ENCODE measurements at regions not wholly inside any gene's neighbourhood (a gene's known extent, or its start where the extent isn't known, plus 50 kb on each side); places are given as distances from the start of the nearest gene placed in this dataset.

- Mint-ChIP-seq H3K9me3 (peaks cover 34% of the 10 kb centered on the region), H3K4me3 (no peak overlapping the region), H3K27me3 (no peaks in the 10 kb centered on the region), H3K4me1 (ENCODE audit: low read depth) (no peaks in the 10 kb centered on the region), H3K36me3 (ENCODE audit: low read depth) (no peaks in the 10 kb centered on the region), H3K27ac (no peak overlapping the region)
- intact Hi-C loops (cut with micrococcal nuclease) = no loop called here
Measured at GRCh38 chr1:221948459-221948858, 206.6 kb upstream of the DUSP10 start.

DNA sequence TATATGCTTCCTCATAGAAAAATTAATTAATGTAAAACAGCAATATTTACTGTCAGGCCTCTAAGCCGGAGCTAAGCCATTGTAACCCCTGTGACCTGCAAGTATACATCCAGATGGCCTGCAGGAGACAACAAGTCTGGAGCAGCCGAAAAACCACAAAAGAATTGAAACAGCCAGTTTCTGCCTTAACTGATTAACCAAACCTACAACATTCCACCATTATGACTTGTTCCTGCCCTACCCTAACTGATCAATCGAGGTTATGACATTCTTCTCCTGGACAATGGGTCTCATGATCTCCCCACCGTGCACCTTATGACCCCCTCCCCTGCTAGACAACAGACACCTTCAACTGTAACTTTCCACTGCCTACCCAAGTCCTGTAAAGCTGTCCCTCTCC is 205.8 kb upstream of the DUSP10 start:
- no peaks in the 10 kb centered on the region for H3K4me1 Mint-ChIP-seq (ENCODE audit: low read depth)
- no peaks in the 10 kb centered on the region for H3K27me3 Mint-ChIP-seq
- peaks cover 34% of the 10 kb centered on the region for H3K9me3 Mint-ChIP-seq
- H3K27ac Mint-ChIP-seq = no peak overlapping the region
- intact Hi-C loops (cut with micrococcal nuclease) = no loop called here
- H3K4me3 Mint-ChIP-seq = no peak overlapping the region
- no peaks in the 10 kb centered on the region for H3K36me3 Mint-ChIP-seq (ENCODE audit: low read depth)

GRCh38 chr1:221946768-221947167 is 204.9 kb upstream of the DUSP10 start:
- no peak overlapping the region for H3K27ac Mint-ChIP-seq
- no peak overlapping the region for H3K4me3 Mint-ChIP-seq
- no peaks in the 10 kb centered on the region for H3K27me3 Mint-ChIP-seq
- no peaks in the 10 kb centered on the region for H3K36me3 Mint-ChIP-seq (ENCODE audit: low read depth)
- H3K4me1 Mint-ChIP-seq (ENCODE audit: low read depth) = no peaks in the 10 kb centered on the region
- H3K9me3 Mint-ChIP-seq = peaks cover 34% of the 10 kb centered on the region
- intact Hi-C loops (cut with micrococcal nuclease) = no loop called here

DNA sequence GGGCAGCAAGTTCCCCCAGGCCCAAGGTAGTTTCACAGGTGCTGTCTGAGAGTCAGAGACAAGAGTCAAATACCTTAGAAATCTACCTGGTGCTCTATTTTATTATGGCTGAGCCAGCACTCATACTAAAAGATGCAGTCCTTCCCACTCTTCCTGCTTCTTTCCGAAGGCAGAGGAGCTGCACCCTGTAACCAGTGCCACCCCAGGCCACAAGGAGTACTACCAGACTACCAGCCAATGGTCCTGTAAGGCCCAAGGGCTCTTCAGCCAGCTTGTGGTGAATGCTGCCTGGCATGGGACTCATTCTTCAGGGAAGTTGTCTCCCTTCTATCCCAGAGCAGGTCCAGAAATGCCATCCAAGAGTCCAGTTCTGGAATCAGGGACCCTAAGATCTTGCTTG is 203.8 kb upstream of the DUSP10 start:
- Mint-ChIP-seq H3K4me3 (no peak overlapping the region), H3K4me1 (ENCODE audit: low read depth) (no peaks in the 10 kb centered on the region), H3K27me3 (no peaks in the 10 kb centered on the region), H3K36me3 (ENCODE audit: low read depth) (no peaks in the 10 kb centered on the region), H3K27ac (no peak overlapping the region), H3K9me3 (peaks cover 34% of the 10 kb centered on the region)
- intact Hi-C loops (cut with micrococcal nuclease) = no loop called here

DNA sequence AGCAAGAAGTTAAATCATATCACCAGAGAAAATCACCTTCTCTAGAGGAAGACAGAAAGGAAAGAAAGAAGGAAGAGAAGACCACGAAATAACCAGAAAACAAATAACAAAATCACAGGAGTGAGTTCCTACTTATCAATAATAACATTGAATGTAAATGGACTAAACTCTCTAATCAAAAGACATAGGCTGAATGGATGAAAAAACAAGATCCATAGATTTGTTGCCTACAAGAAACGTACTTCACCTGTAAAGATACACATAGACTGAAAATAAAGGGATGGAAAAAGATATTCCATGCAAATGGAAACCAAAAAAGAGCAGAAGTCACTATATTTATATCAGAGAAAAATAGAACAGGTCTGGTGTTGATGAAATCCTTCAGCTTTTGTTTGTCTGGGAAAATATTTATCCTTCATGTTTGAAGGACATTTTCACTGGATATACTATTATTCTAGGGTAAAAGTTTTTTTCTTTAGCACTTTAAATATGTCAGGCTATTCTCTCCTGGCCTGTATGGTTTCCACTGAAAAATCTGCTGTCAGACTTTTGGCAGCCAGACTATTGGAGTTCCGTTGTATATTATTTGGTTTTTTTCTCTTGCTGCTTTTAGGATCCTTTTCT is 202.5 kb upstream of the DUSP10 start:
- Mint-ChIP-seq H3K4me1 (ENCODE audit: low read depth) (no peaks in the 10 kb centered on the region), H3K36me3 (ENCODE audit: low read depth) (no peaks in the 10 kb centered on the region), H3K4me3 (no peak overlapping the region), H3K27me3 (no peaks in the 10 kb centered on the region), H3K27ac (no peak overlapping the region), H3K9me3 (peaks cover 34% of the 10 kb centered on the region)
- intact Hi-C loops (cut with micrococcal nuclease) = no loop called here

DNA sequence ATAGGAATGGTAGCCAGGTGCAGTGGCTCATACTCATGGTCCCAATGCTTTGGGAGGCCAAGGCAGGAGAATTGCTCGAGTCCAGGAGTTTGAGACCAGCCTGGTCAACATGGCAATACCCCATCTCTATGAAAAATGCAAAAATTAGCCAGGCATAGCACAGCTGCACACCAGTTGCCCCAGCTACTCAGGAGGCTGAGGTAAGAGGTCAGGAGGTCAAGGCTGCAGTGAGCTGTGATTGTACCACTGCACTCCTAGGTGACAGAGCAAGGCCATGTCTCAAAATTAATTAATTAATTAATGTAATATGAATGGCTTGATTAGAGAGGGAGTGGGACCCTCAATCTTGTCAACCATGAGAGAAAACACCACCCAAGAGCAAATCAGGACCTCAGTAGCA is 198.7 kb upstream of the DUSP10 start:
- intact Hi-C loops (cut with micrococcal nuclease) = no loop called here
- H3K27me3 Mint-ChIP-seq = no peaks in the 10 kb centered on the region

GRCh38 chr1:221939607-221940006 is 197.7 kb upstream of the DUSP10 start:
- intact Hi-C loops (cut with micrococcal nuclease) = no loop called here
- H3K36me3 Mint-ChIP-seq (ENCODE audit: low read depth) = no peaks in the 10 kb centered on the region
- H3K4me3 Mint-ChIP-seq = no peak overlapping the region
- H3K9me3 Mint-ChIP-seq = peaks cover 10% of the 10 kb centered on the region
- no peaks in the 10 kb centered on the region for H3K27me3 Mint-ChIP-seq
- no peaks in the 10 kb centered on the region for H3K4me1 Mint-ChIP-seq (ENCODE audit: low read depth)
- no peak overlapping the region for H3K27ac Mint-ChIP-seq

More for the DNA sequence above, 198.7 kb upstream of the DUSP10 start:
- no peaks in the 10 kb centered on the region for H3K36me3 Mint-ChIP-seq (ENCODE audit: low read depth)
- H3K27ac Mint-ChIP-seq = no peak overlapping the region
- H3K4me3 Mint-ChIP-seq = no peak overlapping the region
- H3K4me1 Mint-ChIP-seq (ENCODE audit: low read depth) = no peaks in the 10 kb centered on the region
- H3K9me3 Mint-ChIP-seq = peaks cover 20% of the 10 kb centered on the region

DNA sequence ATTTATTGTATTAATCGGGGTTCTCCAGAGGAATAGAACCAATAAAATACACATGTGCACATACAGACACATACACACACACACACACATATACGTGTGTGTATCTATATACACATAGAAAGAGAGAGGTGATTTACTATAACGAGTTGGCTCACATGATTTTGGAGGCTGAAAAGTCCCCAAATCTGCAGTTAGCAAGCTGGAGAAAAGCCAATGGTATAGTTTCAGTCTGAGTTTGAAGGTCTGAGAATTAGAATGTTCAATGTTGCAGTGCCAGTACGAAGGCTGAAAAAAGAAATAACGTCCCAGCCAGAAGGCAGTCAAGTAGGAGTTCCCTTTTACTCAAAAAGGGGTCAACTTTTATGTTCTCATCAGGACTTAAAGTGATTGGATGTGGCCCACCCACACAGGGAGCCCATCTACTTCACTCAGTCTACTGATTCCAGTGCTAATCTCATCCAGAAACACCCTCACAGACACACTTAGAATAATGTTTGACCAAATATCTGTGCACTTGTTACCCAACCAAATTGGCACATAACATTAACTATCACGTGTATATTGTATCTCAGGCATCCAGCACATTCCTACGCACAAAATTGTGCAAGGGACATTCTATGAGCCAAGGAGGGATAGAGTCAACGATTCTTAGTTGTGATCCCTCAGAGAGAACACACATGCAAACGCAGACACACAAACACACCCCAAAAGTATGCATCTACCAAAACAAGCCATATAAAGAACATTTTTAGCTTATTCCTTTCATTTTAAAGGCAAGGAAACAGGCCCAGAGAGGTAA is 195.5 kb upstream of the DUSP10 start:
- intact Hi-C loops (cut with micrococcal nuclease) = no loop called here
- Mint-ChIP-seq H3K27ac (no peak overlapping the region), H3K36me3 (ENCODE audit: low read depth) (no peaks in the 10 kb centered on the region), H3K4me3 (no peak overlapping the region), H3K9me3 (no peaks in the 10 kb centered on the region), H3K4me1 (ENCODE audit: low read depth) (no peaks in the 10 kb centered on the region), H3K27me3 (no peaks in the 10 kb centered on the region)

DNA sequence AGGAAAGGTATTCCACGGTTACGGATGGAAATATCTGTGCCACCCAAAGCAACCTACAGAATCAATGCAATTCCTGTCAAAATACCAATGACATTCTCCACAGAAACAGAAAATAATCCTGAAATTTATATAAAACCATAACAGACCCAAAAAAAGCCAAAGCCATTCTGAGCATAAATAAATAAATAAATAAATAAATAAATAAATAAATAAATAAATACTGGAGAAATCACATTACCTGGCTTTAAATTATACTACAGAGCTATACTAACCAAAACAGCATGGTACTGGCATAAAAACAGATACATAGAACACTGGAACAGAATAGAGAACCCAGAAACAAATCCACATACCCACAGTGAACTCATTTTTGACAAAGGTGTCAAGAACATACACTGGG is 191.9 kb upstream of the DUSP10 start:
- H3K36me3 Mint-ChIP-seq (ENCODE audit: low read depth) = no peaks in the 10 kb centered on the region
- no peak overlapping the region for H3K4me3 Mint-ChIP-seq
- H3K4me1 Mint-ChIP-seq (ENCODE audit: low read depth) = no peaks in the 10 kb centered on the region
- no peaks in the 10 kb centered on the region for H3K27me3 Mint-ChIP-seq
- H3K9me3 Mint-ChIP-seq = no peaks in the 10 kb centered on the region
- no peak overlapping the region for H3K27ac Mint-ChIP-seq
- intact Hi-C loops (cut with micrococcal nuclease) = no loop called here

DNA sequence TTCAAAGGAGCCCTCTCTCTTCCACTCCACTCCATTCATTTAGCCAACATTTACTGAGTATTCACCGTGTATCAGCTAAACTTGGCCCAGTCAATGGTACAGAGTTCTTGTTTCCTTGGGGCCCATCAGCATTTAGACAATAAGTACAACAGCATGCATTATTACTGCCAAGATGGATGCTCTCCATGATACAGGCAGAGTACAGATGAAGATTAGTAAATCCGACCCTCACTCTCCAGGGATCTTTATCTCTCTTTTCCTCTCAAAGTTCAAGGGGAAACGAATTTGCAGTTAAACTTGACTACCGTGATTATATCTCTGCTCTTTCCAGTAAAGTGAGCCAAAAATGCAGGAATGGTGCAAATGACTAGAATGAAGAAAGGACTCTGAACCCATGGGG is 184.6 kb upstream of the DUSP10 start:
- H3K9me3 Mint-ChIP-seq = no peaks in the 10 kb centered on the region
- intact Hi-C loops (cut with micrococcal nuclease) = no loop called here

DNA sequence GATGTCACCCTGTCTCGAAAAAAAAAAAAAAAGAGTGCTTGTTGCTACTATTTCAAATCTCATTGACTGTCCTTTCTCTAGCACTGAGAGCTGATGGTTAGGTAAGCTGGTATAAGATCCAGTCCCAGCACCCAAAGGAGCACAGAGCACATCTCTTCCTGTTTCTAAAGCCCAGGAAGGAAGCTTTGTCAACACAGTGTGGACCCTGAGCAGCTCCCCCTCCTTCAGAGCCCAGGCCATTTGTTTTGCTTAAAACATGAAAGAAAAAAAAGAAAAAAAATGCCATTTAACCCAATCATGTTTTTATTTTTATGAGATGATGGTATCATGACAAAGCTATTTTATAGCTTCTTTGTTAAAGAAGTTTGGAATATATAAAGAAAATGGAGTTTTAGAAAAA is 184.1 kb upstream of the DUSP10 start:
- no peak overlapping the region for H3K27ac Mint-ChIP-seq
- H3K4me1 Mint-ChIP-seq (ENCODE audit: low read depth) = no peaks in the 10 kb centered on the region
- no peaks in the 10 kb centered on the region for H3K36me3 Mint-ChIP-seq (ENCODE audit: low read depth)
- intact Hi-C loops (cut with micrococcal nuclease) = no loop called here
- H3K4me3 Mint-ChIP-seq = no peak overlapping the region
- H3K27me3 Mint-ChIP-seq = no peaks in the 10 kb centered on the region
- no peaks in the 10 kb centered on the region for H3K9me3 Mint-ChIP-seq

More for the DNA sequence above, 184.6 kb upstream of the DUSP10 start:
- Mint-ChIP-seq H3K36me3 (ENCODE audit: low read depth) (no peaks in the 10 kb centered on the region), H3K27ac (no peak overlapping the region), H3K4me1 (ENCODE audit: low read depth) (no peaks in the 10 kb centered on the region), H3K4me3 (no peak overlapping the region), H3K27me3 (no peaks in the 10 kb centered on the region)

DNA sequence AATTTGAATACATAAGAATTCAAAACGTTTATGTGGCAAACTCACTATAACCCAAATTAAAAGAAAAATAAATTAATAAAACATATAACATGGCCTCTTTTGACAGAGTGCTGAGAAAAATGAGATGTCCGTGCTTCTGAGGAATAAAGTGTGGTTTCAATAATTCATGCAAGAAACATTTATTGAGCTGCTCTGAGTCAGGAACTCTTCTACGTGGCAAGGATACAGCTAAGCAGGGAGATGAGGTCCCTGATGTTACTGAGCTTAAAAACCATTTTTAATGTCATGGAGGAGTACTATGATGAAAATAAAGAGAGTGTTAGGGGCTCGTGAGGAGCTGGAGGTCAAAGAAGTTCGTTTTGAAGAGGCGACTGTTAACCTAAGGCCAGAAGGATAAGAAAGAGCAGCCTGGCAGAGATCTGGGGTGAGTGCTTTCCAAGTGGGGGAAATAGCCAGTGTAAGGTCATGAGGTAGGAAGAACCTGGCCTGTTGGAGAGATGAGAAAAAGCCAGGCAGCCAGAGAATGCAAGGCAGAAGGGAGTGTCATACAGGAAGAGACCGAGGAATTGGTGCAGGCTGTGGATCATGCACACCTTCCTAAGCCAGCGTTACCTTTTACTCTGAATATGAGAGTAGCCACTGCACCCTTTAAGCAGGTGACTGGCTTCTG is 182.2 kb upstream of the DUSP10 start:
- no peaks in the 10 kb centered on the region for H3K9me3 Mint-ChIP-seq
- no peaks in the 10 kb centered on the region for H3K4me1 Mint-ChIP-seq (ENCODE audit: low read depth)
- intact Hi-C loops (cut with micrococcal nuclease) = no loop called here
- H3K4me3 Mint-ChIP-seq = no peak overlapping the region
- H3K36me3 Mint-ChIP-seq (ENCODE audit: low read depth) = no peaks in the 10 kb centered on the region
- H3K27ac Mint-ChIP-seq = no peak overlapping the region
- no peaks in the 10 kb centered on the region for H3K27me3 Mint-ChIP-seq

GRCh38 chr1:221921936-221922335 is 180.0 kb upstream of the DUSP10 start:
- Mint-ChIP-seq H3K27me3 (no peaks in the 10 kb centered on the region), H3K4me3 (no peak overlapping the region), H3K4me1 (ENCODE audit: low read depth) (no peaks in the 10 kb centered on the region), H3K36me3 (ENCODE audit: low read depth) (no peaks in the 10 kb centered on the region), H3K9me3 (no peaks in the 10 kb centered on the region), H3K27ac (no peak overlapping the region)
- intact Hi-C loops (cut with micrococcal nuclease) = no loop called here

GRCh38 chr1:221919743-221920142 is 177.9 kb upstream of the DUSP10 start:
- no peaks in the 10 kb centered on the region for H3K27me3 Mint-ChIP-seq
- no peak overlapping the region for H3K4me3 Mint-ChIP-seq
- H3K4me1 Mint-ChIP-seq (ENCODE audit: low read depth) = no peaks in the 10 kb centered on the region
- no peak overlapping the region for H3K27ac Mint-ChIP-seq
- no peaks in the 10 kb centered on the region for H3K9me3 Mint-ChIP-seq
- no peaks in the 10 kb centered on the region for H3K36me3 Mint-ChIP-seq (ENCODE audit: low read depth)
- intact Hi-C loops (cut with micrococcal nuclease) = no loop called here

Data from dendritic cell treated with granulocyte-macrophage colony-stimulating factor and Interleukin-4, amounts not matched to agents 40 ng/mL and 50 ng/mL, for 4 days (primary cell).